Breast epithelium (tissue), 4 donors: ENCODE measurements at regions not wholly inside any gene's neighbourhood (a gene's known extent, or its start where the extent isn't known, plus 50 kb on each side); places are given as distances from the start of the nearest gene placed in this dataset.

ENCODE experiments used
- DNase-seq, 2 donors: peaks; one replicate each; pipeline ENCODE4 v3.0.0-alpha.2; 2019; ENCODE audit warnings: low spot score in 2 of 2
- H3K27ac ChIP-seq, 2 donors: fragments of 200-600 bp; sonication (generic) in 1 of 2; one replicate each; pipeline ENCODE4 v1.5.1; 2016 to 2019; ENCODE audit warnings: mild to moderate bottlenecking in 1 of 2
- H3K27me3 ChIP-seq, 2 donors: fragments of 200-600 bp; sonication (generic) in 1 of 2; one replicate each; pipeline versions ENCODE4 v1.5.1 to v1.6.0; 2017 to 2019; ENCODE audit warnings: control low read depth in 1 of 2, mild to moderate bottlenecking in 1 of 2
- H3K36me3 ChIP-seq: fragments of 200-600 bp; one replicate; pipeline ENCODE4 v1.5.1; 2019
- H3K4me1 ChIP-seq, 2 donors: fragments of 200-600 bp; sonication (generic); one replicate each; pipeline ENCODE4 v1.5.1; 2016 to 2019; ENCODE audit warnings: control low read depth in 1 of 2
- H3K4me3 ChIP-seq, 3 donors: fragments of 200-600 bp; sonication (generic); 1 replicate in 2 of 3; 2 replicates in 1 of 3; pipeline ENCODE4 v1.5.1; 2016 to 2019; ENCODE audit warnings: mild to moderate bottlenecking in 3 of 3, moderate library complexity in 2 of 3
- H3K9me3 ChIP-seq, 2 donors: fragments of 200-600 bp; sonication (generic) in 1 of 2; one replicate each; pipeline ENCODE4 v1.5.1; 2016 to 2019; ENCODE audit warnings: control low read depth in 1 of 2
- CTCF ChIP-seq, 3 donors: fragments of 450-650 bp; IDR thresholded peaks; one replicate each; pipeline ENCODE4 v1.5.1; 2016 to 2017; ENCODE audit warnings: antibody characterized with exemption in 3 of 3, mild to moderate bottlenecking in 3 of 3, moderate library complexity in 3 of 3
- POLR2A ChIP-seq: fragments of 450-650 bp; IDR thresholded peaks from one replicate; pipeline ENCODE4 v1.6.1; 2016; ENCODE audit warnings: antibody characterized with exemption, mild to moderate bottlenecking, moderate library complexity
- POLR2AphosphoS5 ChIP-seq, 3 donors: sonication (generic); formaldehyde crosslinking; IDR thresholded peaks; one replicate each; pipeline ENCODE4 v1.6.1; 2017; ENCODE audit warnings: antibody characterized with exemption in 3 of 3
- intact Hi-C: fragments of 100-400 bp; cut with DNase I; formaldehyde crosslinking; loops from one replicate; pipeline ENCODE4 v1.15.1; 2023; ENCODE audit warnings: low total_unique reads

- Histone ChIP-seq H3K4me1 (no peaks in the 10 kb centered on the region), H3K4me3 (no peak overlapping the region), H3K27ac (no peak overlapping the region), H3K27me3 (no peaks in the 10 kb centered on the region), H3K36me3 (no peaks in the 10 kb centered on the region), H3K9me3 (no peaks in the 10 kb centered on the region)
- intact Hi-C loops: no loop called here
- TF ChIP-seq CTCF (IDR thresholded peaks at IDR 0.05) (no peak), POLR2A (no peak), POLR2AphosphoS5 (IDR thresholded peaks at IDR 0.05) (no peak)
- DNase-seq: no peak
Measured at GRCh38 chr5:105101577-105101976, 1539.0 kb upstream of the NUDT12 start.

- intact Hi-C loops: no loop called here
- no peak for DNase-seq
- peaks cover 5 to 18% of the 10 kb centered on the region in 2 donors for H3K9me3 ChIP-seq
Measured at GRCh38 chr5:105088961-105089360, 1526.4 kb upstream of the NUDT12 start.

GRCh38 chr5:105088102-105088501 lies 1525.5 kb upstream of the NUDT12 start:
- Histone ChIP-seq H3K36me3 (no peaks in the 10 kb centered on the region), H3K27me3 (no peaks in the 10 kb centered on the region), H3K4me1 (no peaks in the 10 kb centered on the region), H3K4me3 (no peak overlapping the region), H3K27ac (no peak overlapping the region), H3K9me3 (peaks cover 5 to 10% of the 10 kb centered on the region in 2 donors)
- intact Hi-C loops: no loop called here
- DNase-seq: no peak
- TF ChIP-seq CTCF (IDR thresholded peaks at IDR 0.05) (no peak), POLR2AphosphoS5 (IDR thresholded peaks at IDR 0.05) (no peak), POLR2A (no peak)

More at GRCh38 chr5:105088961-105089360, 1526.4 kb upstream of the NUDT12 start:
- Histone ChIP-seq H3K27ac (no peak overlapping the region), H3K4me3 (no peak overlapping the region), H3K27me3 (no peaks in the 10 kb centered on the region), H3K36me3 (no peaks in the 10 kb centered on the region), H3K4me1 (no peaks in the 10 kb centered on the region)
- TF ChIP-seq POLR2A: no peak
- TF ChIP-seq POLR2AphosphoS5 (IDR thresholded peaks at IDR 0.05): no peak
- TF ChIP-seq CTCF (IDR thresholded peaks at IDR 0.05): no peak

GRCh38 chr5:105057893-105058292 lies 1495.3 kb upstream of the NUDT12 start:
- no peak overlapping the region for H3K4me3 ChIP-seq
- TF ChIP-seq POLR2A (no peak), POLR2AphosphoS5 (IDR thresholded peaks at IDR 0.05) (no peak), CTCF (IDR thresholded peaks at IDR 0.05) (no peak)
- intact Hi-C loops: no loop called here
- DNase-seq: no peak
- peaks cover 5 to 17% of the 10 kb centered on the region in 2 donors for H3K9me3 ChIP-seq
- no peaks in the 10 kb centered on the region for H3K4me1 ChIP-seq
- no peak overlapping the region for H3K27ac ChIP-seq
- H3K36me3 ChIP-seq: no peaks in the 10 kb centered on the region
- H3K27me3 ChIP-seq: no peaks in the 10 kb centered on the region

GRCh38 chr5:105057001-105057436 lies 1494.4 kb upstream of the NUDT12 start:
- no peak overlapping the region for H3K27ac ChIP-seq
- TF ChIP-seq CTCF (IDR thresholded peaks at IDR 0.05): no peak
- no peak for TF ChIP-seq POLR2A
- no peak for TF ChIP-seq POLR2AphosphoS5 (IDR thresholded peaks at IDR 0.05)
- H3K27me3 ChIP-seq: no peaks in the 10 kb centered on the region
- H3K9me3 ChIP-seq: peaks cover 5 to 17% of the 10 kb centered on the region in 2 donors
- no peaks in the 10 kb centered on the region for H3K36me3 ChIP-seq
- H3K4me1 ChIP-seq: no peaks in the 10 kb centered on the region
- H3K4me3 ChIP-seq: no peak overlapping the region
- no peak for DNase-seq
- intact Hi-C loops: no loop called here
